Mesodermal cell (in vitro differentiated cells): ENCODE measurements at regions not wholly inside any gene's neighbourhood (a gene's known extent, or its start where the extent isn't known, plus 50 kb on each side); places are given as distances from the start of the nearest gene placed in this dataset.
"Not testable (repeated sequence)": the region's sequence is repeated elsewhere in the genome, so short reads cannot be mapped to it uniquely, and the experiment has no call there.

Experiments
- H3K27ac ChIP-seq: 2 replicates; pipeline ENCODE4 v1.7.0; 2013; ENCODE audit warnings: mild to moderate bottlenecking, low read depth, low read length, moderate library complexity; ENCODE audit not compliant: severe bottlenecking
- H3K36me3 ChIP-seq: 2 replicates; pipeline ENCODE4 v1.7.1; 2013; ENCODE audit warnings: mild to moderate bottlenecking, low read length, moderate library complexity; ENCODE audit not compliant: control insufficient read depth, insufficient read depth
- H3K4me1 ChIP-seq: one replicate; pipeline ENCODE4 v1.7.1; 2013; ENCODE audit warnings: mild to moderate bottlenecking, low read length; ENCODE audit not compliant: insufficient read depth, control insufficient read depth, poor library complexity, severe bottlenecking
- H3K4me3 ChIP-seq: 2 replicates; pipeline ENCODE4 v1.7.0; 2013; ENCODE audit warnings: low read length, control low read depth, mild to moderate bottlenecking; ENCODE audit not compliant: insufficient read depth, poor library complexity, severe bottlenecking; ENCODE audit errors: extremely low read depth
- H3K9me3 ChIP-seq: 2 replicates; pipeline ENCODE4 v1.7.1; 2013; ENCODE audit warnings: mild to moderate bottlenecking, low read length, moderate library complexity; ENCODE audit not compliant: control insufficient read depth
- WGBS, 2 experiments: methylation state at CpG; one replicate each; pipeline ENCODE4 v1.1.5; 2013; ENCODE audit warnings: missing lambda C conversion rate in 2 of 2; ENCODE audit not compliant: insufficient coverage in 2 of 2; 5-methylcytosine and 5-hydroxymethylcytosine counted together

- 88 to 100% methylated on average over 1 of the region's 1 CpG for WGBS, 2 experiments
- H3K4me3 ChIP-seq: no peak overlapping the region
- no peaks in the 10 kb centered on the region for H3K9me3 ChIP-seq
- H3K27ac ChIP-seq: no peak overlapping the region
- no peaks in the 10 kb centered on the region for H3K36me3 ChIP-seq
- H3K4me1 ChIP-seq: peaks cover 3% of the 10 kb centered on the region
Observed at GRCh38 chr7:142537760-142538159, 211.5 kb upstream of the PRSS1 start.

- no peaks in the 10 kb centered on the region for H3K9me3 ChIP-seq
- no peaks in the 10 kb centered on the region for H3K36me3 ChIP-seq
- 32 to 47% methylated on average over 5 to 6 of the region's 7 CpGs for WGBS, 2 experiments
- H3K27ac ChIP-seq: no peak overlapping the region
- H3K4me1 ChIP-seq: peaks cover 3% of the 10 kb centered on the region
- no peak overlapping the region for H3K4me3 ChIP-seq
Observed at GRCh38 chr7:142535123-142535779, 214.0 kb upstream of the PRSS1 start.

- H3K4me1 ChIP-seq: no peaks in the 10 kb centered on the region
- H3K27ac ChIP-seq: no peak overlapping the region
- no peak overlapping the region for H3K4me3 ChIP-seq
- H3K9me3 ChIP-seq: no peaks in the 10 kb centered on the region
- H3K36me3 ChIP-seq: no peaks in the 10 kb centered on the region
Observed at GRCh38 chr7:142534726-142535122, 214.5 kb upstream of the PRSS1 start.

GRCh38 chr7:142533920-142534319 is 215.4 kb upstream of the PRSS1 start:
- no peaks in the 10 kb centered on the region for H3K4me1 ChIP-seq
- H3K9me3 ChIP-seq: no peaks in the 10 kb centered on the region
- WGBS, 2 experiments: 100% methylated on average over 1 of the region's 2 CpGs; no CpG with 5 or more reads in 1 of the 2 experiments
- H3K36me3 ChIP-seq: no peaks in the 10 kb centered on the region
- no peak overlapping the region for H3K4me3 ChIP-seq
- H3K27ac ChIP-seq: no peak overlapping the region

- Histone ChIP-seq H3K9me3 (no peaks in the 10 kb centered on the region), H3K36me3 (no peaks in the 10 kb centered on the region), H3K4me1 (no peaks in the 10 kb centered on the region), H3K4me3 (no peak overlapping the region), H3K27ac (no peak overlapping the region)
- WGBS, 2 experiments: 88 to 91% methylated on average over 3 to 4 of the region's 4 CpGs
Observed at GRCh38 chr7:142529591-142529990, 219.7 kb upstream of the PRSS1 start.

GRCh38 chr7:142528608-142529408 is 220.5 kb upstream of the PRSS1 start:
- no peaks in the 10 kb centered on the region for H3K4me1 ChIP-seq
- no peaks in the 10 kb centered on the region for H3K9me3 ChIP-seq
- 77 to 78% methylated on average over 9 of the region's 15 CpGs for WGBS, 2 experiments
- no peak overlapping the region for H3K4me3 ChIP-seq
- no peaks in the 10 kb centered on the region for H3K36me3 ChIP-seq
- no peak overlapping the region for H3K27ac ChIP-seq

GRCh38 chr7:142523821-142524460 is 225.3 kb upstream of the PRSS1 start:
- no peak overlapping the region for H3K4me3 ChIP-seq
- no peaks in the 10 kb centered on the region for H3K36me3 ChIP-seq
- WGBS, 2 experiments: 48 to 73% methylated on average over 3 to 6 of the region's 9 CpGs

GRCh38 chr7:142522735-142523134 is 226.5 kb upstream of the PRSS1 start:
- Histone ChIP-seq H3K27ac (no peak overlapping the region), H3K4me3 (no peak overlapping the region), H3K36me3 (no peaks in the 10 kb centered on the region), H3K9me3 (no peaks in the 10 kb centered on the region), H3K4me1 (no peaks in the 10 kb centered on the region)
- 78 to 86% methylated on average over 1 of the region's 1 CpG for WGBS, 2 experiments

More at GRCh38 chr7:142523821-142524460, 225.3 kb upstream of the PRSS1 start:
- no peaks in the 10 kb centered on the region for H3K9me3 ChIP-seq
- H3K4me1 ChIP-seq: no peaks in the 10 kb centered on the region
- H3K27ac ChIP-seq: no peak overlapping the region

GRCh38 chr7:142520885-142521284 is 228.4 kb upstream of the PRSS1 start:
- not testable (repeated sequence) for H3K4me3 ChIP-seq, H3K9me3 ChIP-seq, H3K27ac ChIP-seq, H3K36me3 ChIP-seq, H3K4me1 ChIP-seq
- 25 to 39% methylated on average over 2 of the region's 2 CpGs for WGBS, 2 experiments

GRCh38 chr7:142520455-142520854 is 228.8 kb upstream of the PRSS1 start:
- not testable (repeated sequence) for H3K4me1 ChIP-seq, H3K9me3 ChIP-seq, H3K36me3 ChIP-seq, H3K4me3 ChIP-seq, H3K27ac ChIP-seq
- 86 to 87% methylated on average over 2 to 3 of the region's 5 CpGs for WGBS, 2 experiments
